ENCODE measurements at regions not wholly inside any gene's neighbourhood (a gene's known extent, or its start where the extent isn't known, plus 50 kb on each side); places are given as distances from the start of the nearest gene placed in this dataset.
"Not testable (repeated sequence)": the region's sequence is repeated elsewhere in the genome, so short reads cannot be mapped to it uniquely, and the experiment has no call there.

DNA sequence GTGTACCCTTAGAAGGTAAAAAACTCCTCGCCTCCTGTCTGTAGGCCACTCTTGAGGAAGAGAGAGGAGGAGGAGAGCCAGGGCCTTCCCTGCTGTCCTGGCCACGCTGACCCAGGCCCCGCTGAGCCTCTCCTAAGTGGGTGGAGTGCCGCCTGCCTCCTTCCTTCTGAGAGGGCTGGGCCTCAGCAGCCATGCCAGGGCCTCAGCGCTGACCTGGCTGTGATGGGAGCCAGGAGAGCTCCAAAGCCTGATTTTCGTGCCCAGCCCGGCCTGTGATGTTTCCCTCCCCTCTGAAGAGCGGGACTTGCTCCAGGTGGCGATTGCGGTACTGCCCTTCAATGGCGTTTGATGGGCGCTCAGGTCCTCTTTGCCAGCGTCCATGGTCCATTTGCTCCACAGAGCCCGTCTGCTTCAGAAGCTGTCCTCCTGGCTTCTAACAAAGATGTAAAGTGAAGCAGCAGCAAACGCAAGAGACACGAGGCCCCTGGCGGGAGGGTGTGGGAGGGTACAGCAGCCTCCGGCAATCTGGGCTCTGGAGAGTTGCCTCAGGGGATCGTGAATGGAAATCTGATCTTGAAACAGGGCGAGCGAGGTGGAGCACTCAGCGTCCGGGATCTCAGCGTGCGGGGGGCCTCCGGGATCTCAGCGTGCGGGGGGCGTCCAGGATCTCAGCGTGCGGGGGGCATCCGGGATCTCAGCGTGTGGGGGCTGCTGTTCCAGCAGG, 93.5 kb downstream of the NPIPB11 start:
- ATAC-seq (no peak), DNase-seq (no peak)
- H3K36me3 Mint-ChIP-seq = no peaks in the 10 kb centered on the region
- intact Hi-C loops (cut with micrococcal nuclease) = no loop called here
- peaks cover 10% of the 10 kb centered on the region for H3K4me1 ChIP-seq (ENCODE audit: control insufficient read depth, insufficient read depth, low read length)
- no peaks in the 10 kb centered on the region for H3K27me3 Mint-ChIP-seq (ENCODE audit: low read depth in 2 of 2)
- H3K9me3 Mint-ChIP-seq = no peaks in the 10 kb centered on the region
- H3K4me1 Mint-ChIP-seq = peaks cover 14 to 15% of the 10 kb centered on the region in 2 donors
- H3K27ac Mint-ChIP-seq = no peak overlapping the region
- WGBS (ENCODE audit: insufficient coverage) = 97% methylated on average over 33 of the region's 33 CpGs
- no peak overlapping the region for H3K4me3 Mint-ChIP-seq
- no peak overlapping the region for H3K27ac ChIP-seq (ENCODE audit: low read length)
- TF ChIP-seq CTCF (IDR thresholded peaks at IDR 0.05) = no peak
- H3K9me3 ChIP-seq (ENCODE audit: control insufficient read depth, insufficient read depth, low read length) = no peaks in the 10 kb centered on the region
- no peaks in the 10 kb centered on the region for H3K27me3 ChIP-seq (ENCODE audit: control insufficient read depth, insufficient read depth, low read length)
- no peaks in the 10 kb centered on the region for H3K36me3 ChIP-seq (ENCODE audit: control insufficient read depth, insufficient read depth, low read length)
- H3K4me3 ChIP-seq (ENCODE audit: low read length) = no peak overlapping the region

DNA sequence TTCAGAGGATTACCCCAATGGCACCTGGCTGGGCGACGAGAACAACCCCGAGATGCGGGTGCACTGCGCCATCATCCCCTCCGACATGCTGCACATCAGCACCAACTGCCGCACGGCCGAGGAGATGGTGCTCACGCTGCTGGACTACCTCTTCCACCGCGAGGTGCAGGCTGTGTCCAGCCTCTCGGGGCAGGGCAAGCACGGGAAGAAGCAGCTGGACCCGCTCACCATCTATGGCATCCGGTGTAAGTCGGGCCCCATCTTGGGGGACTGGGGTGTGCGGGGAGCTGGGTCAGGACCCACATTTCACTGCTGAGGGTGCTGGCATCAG, 94.2 kb downstream of the NPIPB11 start:
- H3K27ac ChIP-seq (ENCODE audit: low read length); H3K27me3 ChIP-seq (ENCODE audit: control insufficient read depth, insufficient read depth, low read length); H3K27ac Mint-ChIP-seq; H3K27me3 Mint-ChIP-seq (ENCODE audit: low read depth in 2 of 2); H3K4me3 ChIP-seq (ENCODE audit: low read length); ATAC-seq; H3K36me3 Mint-ChIP-seq; H3K9me3 ChIP-seq (ENCODE audit: control insufficient read depth, insufficient read depth, low read length); H3K4me3 Mint-ChIP-seq; DNase-seq; H3K9me3 Mint-ChIP-seq; H3K36me3 ChIP-seq (ENCODE audit: control insufficient read depth, insufficient read depth, low read length); intact Hi-C loops (cut with micrococcal nuclease): not testable (repeated sequence)
- peaks cover 21 to 22% of the 10 kb centered on the region in 2 donors for H3K4me1 Mint-ChIP-seq
- peaks cover 16% of the 10 kb centered on the region for H3K4me1 ChIP-seq (ENCODE audit: control insufficient read depth, insufficient read depth, low read length)
- 96% methylated on average over 18 of the region's 18 CpGs for WGBS (ENCODE audit: insufficient coverage)

DNA sequence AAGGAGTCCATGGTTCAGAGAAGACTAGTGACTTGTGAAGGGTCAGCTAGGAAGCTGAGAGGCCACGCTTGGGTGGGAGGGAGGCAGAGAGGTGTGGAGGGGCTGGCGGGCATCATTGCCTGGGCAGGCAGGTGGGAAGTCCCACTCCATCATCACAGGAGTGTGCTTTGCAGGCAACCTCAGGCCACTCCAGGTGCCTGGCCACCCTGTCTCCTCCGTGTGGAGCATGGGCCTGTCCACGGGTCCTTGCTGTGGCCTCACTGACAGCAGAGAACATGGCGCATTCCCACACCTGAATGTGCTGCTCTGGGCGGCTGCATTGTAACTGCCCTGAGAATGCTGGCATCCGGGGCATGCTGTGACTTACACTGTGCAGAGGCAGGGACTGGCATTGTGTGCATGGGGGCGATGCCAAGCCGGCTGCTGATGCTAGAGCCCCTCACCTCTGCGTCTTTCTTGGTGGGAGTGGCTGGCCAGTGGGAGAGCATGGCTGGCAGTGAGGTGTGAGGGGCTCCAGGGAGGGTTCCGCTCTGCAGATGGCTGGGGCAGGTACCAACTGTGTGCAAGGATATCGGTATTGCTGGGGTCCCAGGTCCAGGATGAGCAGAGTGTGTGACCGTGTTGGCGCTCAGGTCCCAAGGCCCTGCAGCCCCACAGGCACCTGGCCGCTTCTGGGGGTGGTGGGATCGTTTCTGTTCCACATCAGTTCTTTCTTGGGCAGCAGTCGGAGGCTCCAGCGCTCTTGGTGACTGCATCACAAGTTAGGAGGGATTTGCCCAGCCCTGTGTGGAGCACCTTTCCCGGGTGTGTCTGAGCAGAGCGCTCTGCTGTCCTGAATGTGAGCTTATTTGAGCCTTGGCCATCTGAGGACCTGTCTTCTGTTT, 94.8 kb downstream of the NPIPB11 start:
- Mint-ChIP-seq H3K9me3 (no peaks in the 10 kb centered on the region), H3K4me3 (no peak overlapping the region), H3K36me3 (no peaks in the 10 kb centered on the region), H3K4me1 (peaks cover 26% of the 10 kb centered on the region in 2 donors), H3K27me3 (ENCODE audit: low read depth in 2 of 2) (no peaks in the 10 kb centered on the region), H3K27ac (no peak overlapping the region)
- Histone ChIP-seq H3K9me3 (ENCODE audit: control insufficient read depth, insufficient read depth, low read length) (no peaks in the 10 kb centered on the region), H3K4me1 (ENCODE audit: control insufficient read depth, insufficient read depth, low read length) (peaks cover 22% of the 10 kb centered on the region), H3K4me3 (ENCODE audit: low read length) (no peak overlapping the region), H3K27ac (ENCODE audit: low read length) (no peak overlapping the region), H3K36me3 (ENCODE audit: control insufficient read depth, insufficient read depth, low read length) (no peaks in the 10 kb centered on the region), H3K27me3 (ENCODE audit: control insufficient read depth, insufficient read depth, low read length) (no peaks in the 10 kb centered on the region)
- WGBS (ENCODE audit: insufficient coverage) = 93% methylated on average over 20 of the region's 20 CpGs
- ATAC-seq (no peak), DNase-seq (no peak)
- intact Hi-C loops (cut with micrococcal nuclease) = no loop called here
- TF ChIP-seq CTCF (IDR thresholded peaks at IDR 0.05) = no peak

DNA sequence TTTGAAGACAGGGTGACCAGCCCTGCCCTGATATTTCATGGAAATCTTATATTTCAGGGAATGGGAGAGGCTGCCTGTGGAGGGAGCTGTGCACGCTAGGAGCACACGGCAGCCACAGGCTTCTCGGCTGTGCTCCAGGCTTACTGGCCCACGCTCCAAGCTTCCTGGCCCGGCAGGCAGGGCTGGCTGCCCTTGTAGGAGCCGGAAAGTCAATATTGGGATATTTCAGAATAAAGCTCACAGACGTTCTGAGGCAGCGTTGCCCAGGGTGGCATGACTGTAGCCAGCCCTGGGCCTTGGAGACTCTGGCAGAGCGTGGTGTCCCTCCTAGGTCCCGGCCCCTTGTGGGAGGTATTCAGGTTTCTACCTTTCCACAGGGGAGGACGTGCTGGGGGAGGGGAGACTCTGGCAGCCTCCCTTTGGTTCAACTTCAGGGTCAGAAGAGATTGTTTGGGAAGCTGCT, 95.6 kb downstream of the NPIPB11 start:
- Histone ChIP-seq H3K4me3 (ENCODE audit: low read length) (no peak overlapping the region), H3K36me3 (ENCODE audit: control insufficient read depth, insufficient read depth, low read length) (no peaks in the 10 kb centered on the region), H3K27me3 (ENCODE audit: control insufficient read depth, insufficient read depth, low read length) (no peaks in the 10 kb centered on the region), H3K27ac (ENCODE audit: low read length) (no peak overlapping the region), H3K4me1 (ENCODE audit: control insufficient read depth, insufficient read depth, low read length) (peaks cover 22% of the 10 kb centered on the region), H3K9me3 (ENCODE audit: control insufficient read depth, insufficient read depth, low read length) (no peaks in the 10 kb centered on the region)
- intact Hi-C loops (cut with micrococcal nuclease) = no loop called here
- no peak for DNase-seq
- H3K4me1 Mint-ChIP-seq = peaks cover 32% of the 10 kb centered on the region in 2 donors
- H3K36me3 Mint-ChIP-seq = no peaks in the 10 kb centered on the region
- no peak for TF ChIP-seq CTCF (IDR thresholded peaks at IDR 0.05)
- no peak overlapping the region for H3K27ac Mint-ChIP-seq
- ATAC-seq = no peak
- no peaks in the 10 kb centered on the region for H3K9me3 Mint-ChIP-seq
- no peak overlapping the region for H3K4me3 Mint-ChIP-seq
- 93% methylated on average over 11 of the region's 11 CpGs for WGBS (ENCODE audit: insufficient coverage)
- H3K27me3 Mint-ChIP-seq (ENCODE audit: low read depth in 2 of 2) = no peaks in the 10 kb centered on the region

- H3K27ac ChIP-seq (ENCODE audit: low read length); H3K27me3 ChIP-seq (ENCODE audit: control insufficient read depth, insufficient read depth, low read length); H3K36me3 ChIP-seq (ENCODE audit: control insufficient read depth, insufficient read depth, low read length); DNase-seq; H3K27me3 Mint-ChIP-seq (ENCODE audit: low read depth in 2 of 2); H3K9me3 ChIP-seq (ENCODE audit: control insufficient read depth, insufficient read depth, low read length); ATAC-seq; intact Hi-C loops (cut with micrococcal nuclease); H3K4me3 ChIP-seq (ENCODE audit: low read length); H3K27ac Mint-ChIP-seq; H3K36me3 Mint-ChIP-seq; H3K9me3 Mint-ChIP-seq; H3K4me3 Mint-ChIP-seq: not testable (repeated sequence)
- H3K4me1 Mint-ChIP-seq = peaks cover 32% of the 10 kb centered on the region in 2 donors
- WGBS (ENCODE audit: insufficient coverage) = 93% methylated on average over 9 of the region's 9 CpGs
- peaks cover 22% of the 10 kb centered on the region for H3K4me1 ChIP-seq (ENCODE audit: control insufficient read depth, insufficient read depth, low read length)
Observed at GRCh38 chr16:29310243-29310642, 96.3 kb downstream of the NPIPB11 start.
